NCI-H1417 treated with DMSO at 0.1 percent for 48 hours (cell line): ENCODE measurements at regions not wholly inside any gene's neighbourhood (a gene's known extent, or its start where the extent isn't known, plus 50 kb on each side); places are given as distances from the start of the nearest gene placed in this dataset.

Source experiments
- DNase-seq: peaks from one replicate; lab custom pipeline; 2025; lab: John Stamatoyannopoulos, UW

- no peak for DNase-seq
These were observed 300.4 kb upstream of the TNP1 start for GRCh38 chr2:217160103-217160743.

GRCh38 chr2:217158928-217159327, 299.1 kb upstream of the TNP1 start:
- DNase-seq: no peak

- DNase-seq: no peak
These were observed 297.7 kb upstream of the TNP1 start for GRCh38 chr2:217157581-217157980.

- DNase-seq: no peak
These were observed 296.9 kb upstream of the TNP1 start for GRCh38 chr2:217156801-217157200.

GRCh38 chr2:217154923-217155322, 295.1 kb upstream of the TNP1 start:
- no peak for DNase-seq

- DNase-seq: no peak
These were observed 293.6 kb upstream of the TNP1 start for GRCh38 chr2:217153510-217153909.

GRCh38 chr2:217152831-217153230, 293.0 kb upstream of the TNP1 start:
- DNase-seq: no peak

- DNase-seq: no peak
These were observed 291.8 kb upstream of the TNP1 start for GRCh38 chr2:217151509-217152206.

- no peak for DNase-seq
These were observed 290.4 kb upstream of the TNP1 start for GRCh38 chr2:217150236-217150635.

- no peak for DNase-seq
These were observed 289.3 kb upstream of the TNP1 start for GRCh38 chr2:217149087-217149660.

GRCh38 chr2:217147818-217148217, 288.0 kb upstream of the TNP1 start:
- DNase-seq: no peak

- DNase-seq: no peak
These were observed 287.1 kb upstream of the TNP1 start for GRCh38 chr2:217146956-217147355.

- no peak for DNase-seq
These were observed 282.9 kb upstream of the TNP1 start for GRCh38 chr2:217142649-217143266.

GRCh38 chr2:217138284-217138683, 278.4 kb upstream of the TNP1 start:
- DNase-seq: no peak

GRCh38 chr2:217127744-217128143, 267.9 kb upstream of the TNP1 start:
- peak; percentile 52 for DNase-seq

GRCh38 chr2:217125014-217125413, 265.1 kb upstream of the TNP1 start:
- DNase-seq: no peak

GRCh38 chr2:217124050-217124449, 264.2 kb upstream of the TNP1 start:
- DNase-seq: no peak

- no peak for DNase-seq
These were observed 261.7 kb upstream of the TNP1 start for GRCh38 chr2:217121565-217121964.

GRCh38 chr2:217120429-217120828, 260.6 kb upstream of the TNP1 start:
- no peak for DNase-seq

GRCh38 chr2:217118559-217119284, 258.9 kb upstream of the TNP1 start:
- no peak for DNase-seq

- DNase-seq: no peak
These were observed 257.7 kb upstream of the TNP1 start for GRCh38 chr2:217117523-217117922.

- DNase-seq: no peak
These were observed 256.7 kb upstream of the TNP1 start for GRCh38 chr2:217116610-217117009.
